ENCODE measurements at regions not wholly inside any gene's neighbourhood (a gene's known extent, or its start where the extent isn't known, plus 50 kb on each side); places are given as distances from the start of the nearest gene placed in this dataset.
A peak's percentile ranks its signal among the peaks of the same experiment; 100 is the strongest.

DNA sequence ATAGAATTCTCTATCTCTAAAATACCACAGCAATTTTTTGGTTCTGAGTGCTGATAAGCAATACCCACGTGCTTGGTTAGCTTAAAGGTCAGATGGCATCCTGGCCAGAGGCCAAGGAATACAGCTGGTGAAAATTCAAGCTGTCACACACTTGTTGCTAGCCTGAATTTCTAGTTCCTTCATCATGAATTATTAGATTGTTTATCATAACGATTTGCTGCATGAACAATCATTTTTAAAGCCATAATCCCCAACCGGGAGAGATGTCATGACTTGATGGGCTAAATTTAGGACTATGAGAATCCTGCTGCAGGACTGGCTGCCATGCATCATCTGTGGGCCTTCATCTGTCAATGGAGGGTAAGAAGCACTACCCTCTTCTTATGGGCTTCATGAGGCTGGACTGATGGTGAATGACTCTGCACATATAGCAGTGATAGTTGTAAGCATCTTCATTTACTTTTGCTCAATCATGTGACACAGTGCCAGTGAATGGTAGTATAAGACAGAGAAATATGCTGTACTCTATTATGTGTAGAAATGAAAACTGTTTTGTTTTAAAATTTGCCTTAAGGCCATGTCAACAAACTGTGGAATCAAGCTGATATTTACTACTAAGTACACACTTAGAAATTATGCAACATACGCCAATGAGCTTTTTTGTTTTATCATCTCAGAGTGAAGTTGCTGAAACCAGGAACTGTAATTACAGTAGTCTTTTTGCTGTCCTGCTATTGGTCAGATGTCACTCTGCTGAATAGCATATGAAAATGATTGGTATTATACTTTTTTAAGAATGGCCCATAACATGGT lies 80.5 kb upstream of the RALGPS2 start:
- no peaks in the 10 kb centered on the region for H3K27me3 ChIP-seq (ENCODE audit: control insufficient read depth, insufficient read depth, low read length)
- peaks cover 17% of the 10 kb centered on the region for H3K4me1 ChIP-seq (ENCODE audit: control insufficient read depth, low read depth, low read length)
- H3K9me3 ChIP-seq (ENCODE audit: control insufficient read depth, low read depth, low read length), result no peaks in the 10 kb centered on the region
- H3K27ac ChIP-seq (ENCODE audit: low read length), result no peak overlapping the region
- no peaks in the 10 kb centered on the region for H3K36me3 ChIP-seq (ENCODE audit: control insufficient read depth, low read depth, low read length)
- H3K9ac ChIP-seq (ENCODE audit: low read length), result no peak overlapping the region
- peak overlapping the region; percentile 13 for H3K4me3 ChIP-seq (ENCODE audit: low read length)

DNA sequence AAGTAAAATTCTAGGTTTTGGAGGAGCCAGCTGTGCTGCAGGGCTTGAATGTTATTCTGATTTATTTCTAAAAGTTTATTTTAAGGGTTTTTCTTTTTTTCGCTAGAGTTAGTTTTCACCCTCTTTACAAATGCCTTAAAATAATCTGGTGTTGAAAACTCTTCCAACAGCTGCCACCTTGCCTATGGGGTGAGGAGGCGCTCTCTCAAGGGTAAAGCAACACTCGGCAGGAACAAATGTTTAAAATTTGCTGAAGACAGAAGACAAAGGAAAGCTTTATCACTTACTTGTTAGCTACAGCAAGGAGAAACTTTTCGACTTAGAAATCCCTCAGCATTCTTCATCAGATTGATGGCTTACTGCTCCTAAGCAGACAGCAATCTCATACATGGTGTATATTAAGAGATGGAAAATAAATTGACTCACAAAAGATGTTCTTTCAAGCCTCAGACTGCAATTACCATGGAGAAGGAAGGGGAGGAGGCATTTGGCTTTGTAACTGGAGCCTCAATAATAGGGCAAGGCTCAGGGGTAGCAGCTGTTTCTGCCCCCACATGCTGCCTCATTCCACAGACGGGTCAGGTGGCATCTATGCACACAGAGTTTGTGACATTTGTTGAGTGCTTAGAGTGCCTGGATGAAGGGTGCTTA lies 79.8 kb upstream of the RALGPS2 start:
- H3K4me1 ChIP-seq (ENCODE audit: control insufficient read depth, low read depth, low read length), result peaks cover 17% of the 10 kb centered on the region
- H3K36me3 ChIP-seq (ENCODE audit: control insufficient read depth, low read depth, low read length), result no peaks in the 10 kb centered on the region
- H3K27me3 ChIP-seq (ENCODE audit: control insufficient read depth, insufficient read depth, low read length), result no peaks in the 10 kb centered on the region
- H3K27ac ChIP-seq (ENCODE audit: low read length), result no peak overlapping the region
- no peak overlapping the region for H3K9ac ChIP-seq (ENCODE audit: low read length)
- H3K4me3 ChIP-seq (ENCODE audit: low read length), result peak overlapping the region; percentile 13
- no peaks in the 10 kb centered on the region for H3K9me3 ChIP-seq (ENCODE audit: control insufficient read depth, low read depth, low read length)

DNA sequence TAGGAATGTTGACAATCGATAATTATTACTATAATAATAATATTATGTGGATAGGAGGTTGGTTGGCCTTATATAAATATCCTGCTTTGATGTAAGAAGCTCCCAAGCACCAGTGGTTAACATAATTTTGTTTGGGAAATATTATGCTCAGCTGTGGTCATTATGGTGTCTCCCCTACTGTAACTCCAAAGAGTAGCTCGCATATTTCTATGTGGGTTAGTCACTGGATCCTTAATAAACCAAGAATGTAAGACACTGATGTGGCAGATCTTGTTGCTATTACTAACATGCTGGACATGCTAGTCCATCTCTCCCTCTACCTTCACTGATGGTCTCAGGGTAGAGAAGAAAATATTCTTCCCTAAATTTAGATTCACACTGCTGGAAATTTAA lies 79.2 kb upstream of the RALGPS2 start:
- no peaks in the 10 kb centered on the region for H3K36me3 ChIP-seq (ENCODE audit: control insufficient read depth, low read depth, low read length)
- no peak overlapping the region for H3K27ac ChIP-seq (ENCODE audit: low read length)
- no peak overlapping the region for H3K4me3 ChIP-seq (ENCODE audit: low read length)
- no peak overlapping the region for H3K9ac ChIP-seq (ENCODE audit: low read length)
- no peaks in the 10 kb centered on the region for H3K27me3 ChIP-seq (ENCODE audit: control insufficient read depth, insufficient read depth, low read length)
- H3K9me3 ChIP-seq (ENCODE audit: control insufficient read depth, low read depth, low read length), result no peaks in the 10 kb centered on the region
- H3K4me1 ChIP-seq (ENCODE audit: control insufficient read depth, low read depth, low read length), result peaks cover 17% of the 10 kb centered on the region

DNA sequence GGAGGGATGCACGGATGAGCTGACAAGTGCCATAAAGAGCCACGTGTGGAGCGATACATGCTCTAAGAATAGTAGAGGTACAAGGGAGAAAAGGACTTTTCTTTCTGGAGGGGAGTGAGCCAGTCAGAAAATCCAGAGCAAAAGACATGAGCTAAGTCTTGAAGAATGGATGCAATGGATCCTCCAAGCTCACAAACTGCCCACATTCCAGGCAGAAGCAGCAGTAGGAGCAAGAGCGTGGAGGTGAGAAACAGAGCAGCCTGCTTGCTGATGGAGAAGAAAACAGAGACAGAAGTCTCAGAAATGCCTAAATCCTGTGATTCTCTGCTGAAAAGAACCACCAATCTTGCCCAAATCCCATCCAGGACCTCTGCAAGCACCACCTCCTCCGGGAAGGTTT lies 78.2 kb upstream of the RALGPS2 start:
- no peak overlapping the region for H3K4me3 ChIP-seq (ENCODE audit: low read length)
- no peaks in the 10 kb centered on the region for H3K27me3 ChIP-seq (ENCODE audit: control insufficient read depth, insufficient read depth, low read length)
- no peaks in the 10 kb centered on the region for H3K9me3 ChIP-seq (ENCODE audit: control insufficient read depth, low read depth, low read length)
- H3K9ac ChIP-seq (ENCODE audit: low read length), result no peak overlapping the region
- no peaks in the 10 kb centered on the region for H3K36me3 ChIP-seq (ENCODE audit: control insufficient read depth, low read depth, low read length)
- H3K27ac ChIP-seq (ENCODE audit: low read length), result no peak overlapping the region
- H3K4me1 ChIP-seq (ENCODE audit: control insufficient read depth, low read depth, low read length), result peaks cover 17% of the 10 kb centered on the region

DNA sequence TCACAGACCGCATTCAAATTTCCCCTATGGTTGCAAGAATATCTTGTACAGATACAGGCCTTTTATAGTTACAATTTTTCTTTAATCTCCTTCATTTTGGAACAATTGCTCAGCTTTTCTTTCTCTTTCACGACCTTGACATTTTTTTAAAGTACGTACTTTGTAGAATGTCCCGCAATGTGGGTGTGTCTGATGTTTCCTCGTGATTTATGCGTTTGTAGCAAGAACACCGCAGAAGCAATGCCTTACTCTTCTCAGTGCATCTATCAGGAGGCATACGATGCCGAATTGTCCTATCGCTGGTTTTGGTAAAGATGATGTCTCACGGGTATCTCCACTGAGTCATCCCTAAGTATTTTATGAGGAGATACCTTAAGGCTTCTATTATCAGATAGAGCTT lies 76.9 kb upstream of the RALGPS2 start:
- H3K9ac ChIP-seq (ENCODE audit: low read length), result no peak overlapping the region
- peaks cover 13% of the 10 kb centered on the region for H3K4me1 ChIP-seq (ENCODE audit: control insufficient read depth, low read depth, low read length)
- no peak overlapping the region for H3K4me3 ChIP-seq (ENCODE audit: low read length)
- no peak overlapping the region for H3K27ac ChIP-seq (ENCODE audit: low read length)
- H3K36me3 ChIP-seq (ENCODE audit: control insufficient read depth, low read depth, low read length), result no peaks in the 10 kb centered on the region
- no peaks in the 10 kb centered on the region for H3K27me3 ChIP-seq (ENCODE audit: control insufficient read depth, insufficient read depth, low read length)
- no peaks in the 10 kb centered on the region for H3K9me3 ChIP-seq (ENCODE audit: control insufficient read depth, low read depth, low read length)

DNA sequence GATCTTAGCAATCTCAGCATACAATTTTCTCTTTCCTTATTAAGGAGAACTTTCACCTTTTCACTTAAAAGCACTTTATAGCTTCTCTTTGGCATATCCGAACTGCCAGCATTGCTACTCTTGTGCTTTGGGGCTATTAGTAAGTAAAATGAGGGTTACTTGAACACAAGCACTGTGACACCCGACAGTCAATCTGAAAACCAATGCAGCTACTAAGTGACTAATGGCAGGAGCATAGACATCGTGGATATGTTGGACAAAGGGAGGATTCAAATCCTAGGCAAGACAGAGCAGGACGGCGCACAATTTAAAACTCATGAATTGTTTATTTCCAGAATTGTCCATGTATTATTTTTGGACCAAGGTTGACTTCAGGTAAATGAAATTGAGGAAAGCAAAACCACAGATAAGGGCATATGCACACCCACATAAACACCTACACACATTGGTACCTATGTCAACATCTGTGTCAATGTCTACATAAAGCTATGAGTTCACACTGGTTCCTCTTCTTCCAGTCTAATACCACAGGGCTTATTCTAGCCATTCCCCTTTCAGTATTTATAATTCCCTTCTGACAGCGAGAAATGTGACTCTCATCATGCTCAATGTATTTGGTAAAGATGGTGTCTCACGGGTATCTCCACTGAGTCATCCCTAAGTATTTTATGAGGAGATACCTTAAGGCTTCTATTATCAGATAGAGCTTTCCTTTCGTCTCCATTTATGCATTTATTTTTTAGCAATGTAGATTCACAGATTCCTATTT lies 75.3 kb upstream of the RALGPS2 start:
- no peak overlapping the region for H3K9ac ChIP-seq (ENCODE audit: low read length)
- no peaks in the 10 kb centered on the region for H3K27me3 ChIP-seq (ENCODE audit: control insufficient read depth, insufficient read depth, low read length)
- no peak overlapping the region for H3K4me3 ChIP-seq (ENCODE audit: low read length)
- H3K36me3 ChIP-seq (ENCODE audit: control insufficient read depth, low read depth, low read length), result no peaks in the 10 kb centered on the region
- H3K4me1 ChIP-seq (ENCODE audit: control insufficient read depth, low read depth, low read length), result peaks cover 10% of the 10 kb centered on the region
- no peaks in the 10 kb centered on the region for H3K9me3 ChIP-seq (ENCODE audit: control insufficient read depth, low read depth, low read length)
- no peak overlapping the region for H3K27ac ChIP-seq (ENCODE audit: low read length)

DNA sequence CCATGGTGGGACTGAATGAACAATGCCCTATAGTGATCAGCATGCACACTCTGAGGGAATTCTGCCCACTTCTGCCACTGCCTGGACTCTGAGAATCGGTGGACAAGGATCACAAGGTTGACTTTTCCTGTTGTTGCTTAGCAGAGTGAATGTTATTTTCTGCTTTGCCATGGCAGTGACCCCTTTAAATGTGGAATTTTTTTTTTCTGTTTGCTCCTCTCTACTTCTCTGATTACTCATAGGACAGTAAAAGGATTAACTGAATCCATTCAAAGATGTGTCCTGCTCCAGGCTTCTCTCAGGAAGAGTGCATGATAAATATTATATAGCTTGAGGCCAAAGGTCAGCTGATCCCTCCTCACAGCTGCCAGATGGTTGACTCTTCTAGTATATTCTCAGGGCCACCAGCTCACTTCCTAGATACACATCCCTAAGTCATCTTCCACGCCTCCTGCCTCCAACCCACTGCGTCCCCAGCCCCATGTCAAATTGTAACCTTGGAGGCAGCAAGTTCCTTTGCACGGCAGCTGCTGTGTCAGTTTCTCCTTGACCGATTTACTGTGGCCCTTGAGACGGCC lies 74.0 kb upstream of the RALGPS2 start:
- H3K4me3 ChIP-seq (ENCODE audit: low read length), result no peak overlapping the region
- no peaks in the 10 kb centered on the region for H3K36me3 ChIP-seq (ENCODE audit: control insufficient read depth, low read depth, low read length)
- H3K4me1 ChIP-seq (ENCODE audit: control insufficient read depth, low read depth, low read length), result no peaks in the 10 kb centered on the region
- H3K27ac ChIP-seq (ENCODE audit: low read length), result no peak overlapping the region
- H3K9me3 ChIP-seq (ENCODE audit: control insufficient read depth, low read depth, low read length), result no peaks in the 10 kb centered on the region
- no peak overlapping the region for H3K9ac ChIP-seq (ENCODE audit: low read length)
- H3K27me3 ChIP-seq (ENCODE audit: control insufficient read depth, insufficient read depth, low read length), result no peaks in the 10 kb centered on the region

DNA sequence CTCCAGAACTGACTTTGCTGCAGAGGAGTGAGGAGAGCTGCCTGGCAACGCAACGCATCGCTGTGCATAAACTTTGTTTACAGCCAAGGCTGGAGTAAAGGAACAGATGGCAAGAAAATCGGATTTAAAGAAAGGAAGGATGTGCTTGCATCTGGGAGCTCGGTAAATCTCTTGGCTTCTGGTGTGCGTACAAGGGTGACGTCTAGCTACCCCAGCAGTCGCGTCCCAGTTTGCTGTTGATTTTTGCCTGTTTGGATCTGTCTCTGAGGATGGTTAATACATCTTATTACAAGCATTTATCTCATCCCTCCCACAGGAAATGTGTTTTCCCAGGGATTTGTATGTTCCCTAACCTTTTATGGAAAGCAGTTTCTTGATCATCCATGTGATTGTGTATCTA lies 73.3 kb upstream of the RALGPS2 start:
- Histone ChIP-seq H3K27ac (ENCODE audit: low read length) (no peak overlapping the region), H3K4me1 (ENCODE audit: control insufficient read depth, low read depth, low read length) (no peaks in the 10 kb centered on the region), H3K4me3 (ENCODE audit: low read length) (no peak overlapping the region), H3K9me3 (ENCODE audit: control insufficient read depth, low read depth, low read length) (no peaks in the 10 kb centered on the region), H3K36me3 (ENCODE audit: control insufficient read depth, low read depth, low read length) (no peaks in the 10 kb centered on the region), H3K9ac (ENCODE audit: low read length) (no peak overlapping the region), H3K27me3 (ENCODE audit: control insufficient read depth, insufficient read depth, low read length) (no peaks in the 10 kb centered on the region)

DNA sequence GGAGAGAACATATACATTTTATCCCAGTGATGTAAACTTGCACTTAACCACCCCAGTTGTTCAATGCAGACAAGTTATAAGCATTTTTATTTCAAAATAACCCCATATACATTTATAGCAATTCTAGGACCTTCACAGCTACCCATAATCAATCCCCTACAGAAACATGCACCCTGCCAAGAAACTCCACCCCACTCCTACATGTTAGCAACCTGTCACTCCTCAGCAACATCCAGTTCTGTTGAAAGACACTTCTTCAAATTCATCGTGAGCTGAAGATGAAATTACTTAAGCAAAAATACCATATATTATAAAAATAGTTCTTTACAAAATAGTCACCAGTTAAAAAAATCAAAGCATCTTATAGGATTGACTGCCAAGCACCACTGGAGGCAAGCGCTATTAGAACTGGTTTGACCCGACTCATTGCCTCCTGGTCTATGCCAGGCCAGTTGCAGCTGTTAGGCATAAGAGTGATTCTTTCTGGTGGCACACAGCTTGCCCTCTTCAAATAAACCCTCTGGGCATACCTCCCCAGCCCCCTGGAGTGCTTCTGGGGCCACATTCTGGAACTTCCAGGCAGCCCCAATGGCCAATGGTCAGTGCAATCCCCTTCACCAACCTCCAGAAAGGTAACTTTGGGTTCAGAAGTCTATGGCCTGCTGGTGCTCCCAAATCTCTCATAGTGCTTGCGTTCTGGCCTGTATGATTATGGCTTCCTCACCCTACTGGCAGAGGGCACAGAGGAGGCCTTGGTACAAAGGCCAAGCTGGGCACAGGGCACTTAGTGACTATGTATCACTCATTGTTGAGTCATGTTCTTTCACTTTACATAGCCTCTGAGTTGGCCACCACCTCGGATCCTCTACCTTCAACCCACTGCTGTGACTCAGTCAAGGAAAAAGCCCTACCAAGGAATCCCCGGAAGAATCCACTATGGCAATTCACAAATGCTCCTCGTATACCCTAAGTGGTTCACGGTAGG lies 72.2 kb upstream of the RALGPS2 start:
- no peaks in the 10 kb centered on the region for H3K36me3 ChIP-seq (ENCODE audit: control insufficient read depth, low read depth, low read length)
- no peaks in the 10 kb centered on the region for H3K4me1 ChIP-seq (ENCODE audit: control insufficient read depth, low read depth, low read length)
- H3K4me3 ChIP-seq (ENCODE audit: low read length), result no peak overlapping the region
- H3K27me3 ChIP-seq (ENCODE audit: control insufficient read depth, insufficient read depth, low read length), result no peaks in the 10 kb centered on the region
- no peak overlapping the region for H3K9ac ChIP-seq (ENCODE audit: low read length)
- no peaks in the 10 kb centered on the region for H3K9me3 ChIP-seq (ENCODE audit: control insufficient read depth, low read depth, low read length)
- H3K27ac ChIP-seq (ENCODE audit: low read length), result no peak overlapping the region

DNA sequence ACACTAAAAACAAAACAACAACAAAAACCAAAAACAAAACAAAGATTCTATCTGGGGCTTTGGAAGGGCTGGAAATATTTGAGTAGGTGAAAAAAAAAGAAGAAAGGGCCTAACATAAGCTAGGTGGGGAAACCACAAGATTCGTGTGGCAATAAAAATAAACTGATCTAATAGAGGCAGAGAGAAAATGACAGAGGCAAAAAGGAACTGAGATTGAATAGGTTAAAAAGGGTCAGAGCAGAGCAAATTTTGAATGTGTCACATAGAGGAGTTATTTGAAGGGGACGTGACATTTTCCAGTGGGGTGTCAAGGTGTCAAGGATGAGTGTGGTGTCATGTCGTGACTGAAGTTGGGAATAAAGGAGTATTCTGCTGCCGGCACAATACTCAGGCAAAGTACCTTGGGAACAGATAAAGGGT lies 65.2 kb upstream of the RALGPS2 start:
- no peaks in the 10 kb centered on the region for H3K36me3 ChIP-seq (ENCODE audit: control insufficient read depth, low read depth, low read length)
- H3K4me3 ChIP-seq (ENCODE audit: low read length), result no peak overlapping the region
- no peaks in the 10 kb centered on the region for H3K27me3 ChIP-seq (ENCODE audit: control insufficient read depth, insufficient read depth, low read length)
- H3K9me3 ChIP-seq (ENCODE audit: control insufficient read depth, low read depth, low read length), result no peaks in the 10 kb centered on the region
- no peak overlapping the region for H3K9ac ChIP-seq (ENCODE audit: low read length)
- H3K27ac ChIP-seq (ENCODE audit: low read length), result no peak overlapping the region
- H3K4me1 ChIP-seq (ENCODE audit: control insufficient read depth, low read depth, low read length), result no peaks in the 10 kb centered on the region
